Spleen (tissue), 7 donors: ENCODE measurements at regions not wholly inside any gene's neighbourhood (a gene's known extent, or its start where the extent isn't known, plus 50 kb on each side); places are given as distances from the start of the nearest gene placed in this dataset.

Experiments used
- CTCF ChIP-seq, 11 experiments: fragments of 200-600 bp in 7 of 11; fragments of 450-650 bp in 4 of 11; sonication (generic) in 4 of 11; IDR thresholded peaks in 8 of 11; conservative IDR thresholded peaks in 3 of 11; 1 replicate in 7 of 11; 2 replicates in 4 of 11; pipeline versions ENCODE4 v1.4.0 to v1.8.0; 2016 to 2021; ENCODE audit warnings: antibody characterized with exemption in 11 of 11, inconsistent platforms in 4 of 11, mild to moderate bottlenecking in 1 of 11
- POLR2A ChIP-seq, 3 donors: fragments of 450-650 bp; IDR thresholded peaks; one replicate each; pipeline ENCODE4 v1.5.1; 2017; ENCODE audit warnings: antibody characterized with exemption in 3 of 3, mild to moderate bottlenecking in 1 of 3
- POLR2AphosphoS5 ChIP-seq, 3 donors: sonication (generic); formaldehyde crosslinking; IDR thresholded peaks; one replicate each; pipeline ENCODE4 v1.5.1; 2017; ENCODE audit warnings: antibody characterized with exemption in 3 of 3
- donor health status: DM: no; HTN: no; CAD: no; lungs with moderate emphysema.
- donor health status: DM: no; HTN: no; CAD: no.
- donor health status: DM: no; HTN: no; CAD: no.

GRCh38 chr6:113620386-113620785 lies 236.8 kb upstream of the MARCKS start:
- TF ChIP-seq CTCF (IDR thresholded peaks at IDR 0.05 in 8 of 11, conservative IDR thresholded peaks at IDR 0.05 in 3 of 11) (no peak), POLR2A (IDR thresholded peaks at IDR 0.05) (no peak), POLR2AphosphoS5 (IDR thresholded peaks at IDR 0.05) (no peak)
